CD4-positive, alpha-beta T cell (primary cell): ENCODE measurements at regions not wholly inside any gene's neighbourhood (a gene's known extent, or its start where the extent isn't known, plus 50 kb on each side); places are given as distances from the start of the nearest gene placed in this dataset.

Experiments used
- ATAC-seq: fragments of 200-7000 bp; cut with Tn5 transposase; one replicate; pipeline ENCODE4 v1.10.0; 2022; ENCODE audit warnings: mild to moderate bottlenecking; ENCODE audit not compliant: poor library complexity
- CTCF ChIA-PET: fragments of 350-600 bp; sonication (Branson Sonifier 250); formaldehyde crosslinking; loops from one replicate; lab custom pipeline; 2021; ENCODE audit warnings: antibody characterized with exemption, inconsistent platforms; lab: Charles Lee
- POLR2A ChIA-PET: fragments of 350-600 bp; sonication (Branson Sonifier 250); formaldehyde crosslinking; loops from one replicate; lab custom pipeline; 2021; ENCODE audit warnings: antibody characterized with exemption, inconsistent platforms; lab: Charles Lee
- DNase-seq, 14 experiments: peaks; one replicate each; pipeline ENCODE4 v3.0.0-alpha.2; 2013 to 2020; ENCODE audit warnings: mixed read lengths in 2 of 14
- H3K27ac ChIP-seq, 2 donors: one replicate each; pipeline versions ENCODE4 v1.5.1 to v1.7.0; 2013; ENCODE audit warnings: low read length in 2 of 2, low read depth in 1 of 2, mild to moderate bottlenecking in 1 of 2
- H3K27me3 ChIP-seq, 2 experiments: 1 replicate in 1 of 2; 2 replicates in 1 of 2; pipeline versions ENCODE4 v1.6.1 to v1.7.0; 2013; ENCODE audit warnings: low read length in 2 of 2, control low read depth in 1 of 2, mild to moderate bottlenecking in 1 of 2, moderate library complexity in 1 of 2; ENCODE audit not compliant: insufficient read depth in 2 of 2, control insufficient read depth in 1 of 2
- H3K36me3 ChIP-seq: one replicate; pipeline ENCODE4 v1.6.1; 2013; ENCODE audit warnings: low read length, control low read depth; ENCODE audit not compliant: insufficient read depth
- H3K4me1 ChIP-seq: one replicate; pipeline ENCODE4 v1.6.1; 2013; ENCODE audit warnings: low read length, control low read depth; ENCODE audit not compliant: insufficient read depth
- H3K4me3 ChIP-seq: one replicate; pipeline ENCODE4 v1.5.1; 2013; ENCODE audit warnings: mild to moderate bottlenecking, low read length, moderate library complexity
- H3K9me3 ChIP-seq, 2 experiments: 1 replicate in 1 of 2; 2 replicates in 1 of 2; pipeline versions ENCODE4 v1.6.1 to v1.7.0; 2013; ENCODE audit warnings: low read length in 2 of 2, mild to moderate bottlenecking in 2 of 2, control low read depth in 1 of 2, moderate library complexity in 1 of 2; ENCODE audit not compliant: control insufficient read depth in 1 of 2, insufficient read depth in 1 of 2
- H3K27ac Mint-ChIP-seq: one replicate; pipeline ENCODE4 v1.8.0; 2020; ENCODE audit warnings: mixed read lengths
- H3K27me3 Mint-ChIP-seq: one replicate; pipeline ENCODE4 v1.8.0; 2021; ENCODE audit warnings: mixed read lengths
- H3K36me3 Mint-ChIP-seq: one replicate; pipeline ENCODE4 v1.8.0; 2021; ENCODE audit warnings: low read depth, mixed read lengths
- H3K4me1 Mint-ChIP-seq: one replicate; pipeline ENCODE4 v1.8.0; 2021; ENCODE audit warnings: low read depth, mixed read lengths
- H3K4me3 Mint-ChIP-seq: one replicate; pipeline ENCODE4 v1.8.0; 2020; ENCODE audit warnings: mild to moderate bottlenecking, mixed read lengths
- H3K9me3 Mint-ChIP-seq: one replicate; pipeline ENCODE4 v1.8.0; 2020; ENCODE audit warnings: mixed read lengths
- CTCF ChIP-seq: fragments of 200-600 bp; IDR thresholded peaks from one replicate; pipeline ENCODE4 v1.8.0; 2022; ENCODE audit warnings: antibody characterized with exemption, mild to moderate bottlenecking
- intact Hi-C, 2 experiments: fragments of 100-400 bp; cut with DNase I in 1 of 2; cut with micrococcal nuclease in 1 of 2; formaldehyde crosslinking; loops; one replicate each; pipeline versions ENCODE4 v1.15.1 to v1.9.0; 2023 to 2025; cut with DNase I, micrococcal nuclease

- POLR2A ChIA-PET: no interaction called here
- Histone ChIP-seq H3K9me3 (no peaks in the 10 kb centered on the region), H3K4me3 (no peak overlapping the region), H3K4me1 (no peaks in the 10 kb centered on the region), H3K36me3 (no peaks in the 10 kb centered on the region), H3K27ac (no peak overlapping the region), H3K27me3 (no peaks in the 10 kb centered on the region)
- CTCF ChIA-PET: no interaction called here
- ATAC-seq: no peak
- TF ChIP-seq CTCF: no peak
- H3K9me3 Mint-ChIP-seq: peaks cover 9% of the 10 kb centered on the region
- no peaks in the 10 kb centered on the region for H3K36me3 Mint-ChIP-seq
- H3K4me3 Mint-ChIP-seq: no peak overlapping the region
- H3K27ac Mint-ChIP-seq: no peak overlapping the region
- intact Hi-C loops: no loop called here
- no peaks in the 10 kb centered on the region for H3K4me1 Mint-ChIP-seq
- H3K27me3 Mint-ChIP-seq: no peaks in the 10 kb centered on the region
- DNase-seq: no peak
Measured at GRCh38 chr3:65226287-65226686, 538.5 kb upstream of the ADAMTS9 start.

GRCh38 chr3:65210026-65210814, 522.4 kb upstream of the ADAMTS9 start:
- Histone ChIP-seq H3K9me3 (peaks cover 0 to 4% of the 10 kb centered on the region in 2 experiments), H3K27ac (no peak overlapping the region), H3K4me1 (no peaks in the 10 kb centered on the region), H3K4me3 (no peak overlapping the region), H3K36me3 (no peaks in the 10 kb centered on the region), H3K27me3 (no peaks in the 10 kb centered on the region)
- Mint-ChIP-seq H3K9me3 (peaks cover 8% of the 10 kb centered on the region), H3K27me3 (no peaks in the 10 kb centered on the region), H3K4me1 (no peaks in the 10 kb centered on the region), H3K27ac (no peak overlapping the region), H3K36me3 (no peaks in the 10 kb centered on the region), H3K4me3 (no peak overlapping the region)
- ChIA-PET POLR2A (no interaction called here), CTCF (no interaction called here)
- intact Hi-C loops: loop anchor here in 1 of 2 experiments (10.0 kb wide), 1 partner anchor 1095 kb away; no protein-coding TSS in a partner anchor
- ATAC-seq: no peak
- TF ChIP-seq CTCF: no peak
- no peak for DNase-seq

GRCh38 chr3:65202395-65202794, 514.6 kb upstream of the ADAMTS9 start:
- Mint-ChIP-seq H3K27ac (no peak overlapping the region), H3K4me1 (no peaks in the 10 kb centered on the region), H3K27me3 (no peaks in the 10 kb centered on the region), H3K4me3 (no peak overlapping the region), H3K36me3 (no peaks in the 10 kb centered on the region), H3K9me3 (peaks cover 18% of the 10 kb centered on the region)
- intact Hi-C loops: no loop called here
- DNase-seq (no peak), ATAC-seq (no peak)
- TF ChIP-seq CTCF: no peak
- Histone ChIP-seq H3K4me3 (no peak overlapping the region), H3K27me3 (no peaks in the 10 kb centered on the region), H3K9me3 (no peaks in the 10 kb centered on the region), H3K27ac (no peak overlapping the region), H3K4me1 (no peaks in the 10 kb centered on the region), H3K36me3 (no peaks in the 10 kb centered on the region)
- CTCF ChIA-PET: no interaction called here
- POLR2A ChIA-PET: no interaction called here
